Progenitor cell of endocrine pancreas (in vitro differentiated cells): ENCODE measurements at regions not wholly inside any gene's neighbourhood (a gene's known extent, or its start where the extent isn't known, plus 50 kb on each side); places are given as distances from the start of the nearest gene placed in this dataset.

Experiments used
- DNase-seq: peaks from one replicate; pipeline ENCODE4 v3.0.0; 2021; ENCODE audit warnings: low spot score; ENCODE audit not compliant: unreplicated experiment
- H3K27ac Mint-ChIP-seq: 2 replicates; pipeline ENCODE4 v1.8.0; 2021; ENCODE audit warnings: mild to moderate bottlenecking, moderate library complexity, mixed read lengths
- H3K27me3 Mint-ChIP-seq: 2 replicates; pipeline ENCODE4 v1.8.0; 2021; ENCODE audit warnings: mixed read lengths
- H3K36me3 Mint-ChIP-seq: 2 replicates; pipeline ENCODE4 v1.8.0; 2022; ENCODE audit warnings: mixed read lengths; ENCODE audit not compliant: insufficient read depth
- H3K4me1 Mint-ChIP-seq: 2 replicates; pipeline ENCODE4 v1.8.0; 2021; ENCODE audit warnings: low read depth, mixed read lengths
- H3K4me3 Mint-ChIP-seq: 2 replicates; pipeline ENCODE4 v1.8.0; 2021; ENCODE audit warnings: low read depth, mild to moderate bottlenecking, moderate library complexity, mixed read lengths
- H3K9me3 Mint-ChIP-seq: 2 replicates; pipeline ENCODE4 v1.8.0; 2021; ENCODE audit warnings: low read depth, mixed read lengths
- CTCF ChIP-seq: fragments of 200-600 bp; sonication (generic); IDR thresholded peaks from one replicate; pipeline ENCODE4 v1.5.0; 2021; ENCODE audit warnings: antibody characterized with exemption, mild to moderate bottlenecking; ENCODE audit not compliant: unreplicated experiment

DNA sequence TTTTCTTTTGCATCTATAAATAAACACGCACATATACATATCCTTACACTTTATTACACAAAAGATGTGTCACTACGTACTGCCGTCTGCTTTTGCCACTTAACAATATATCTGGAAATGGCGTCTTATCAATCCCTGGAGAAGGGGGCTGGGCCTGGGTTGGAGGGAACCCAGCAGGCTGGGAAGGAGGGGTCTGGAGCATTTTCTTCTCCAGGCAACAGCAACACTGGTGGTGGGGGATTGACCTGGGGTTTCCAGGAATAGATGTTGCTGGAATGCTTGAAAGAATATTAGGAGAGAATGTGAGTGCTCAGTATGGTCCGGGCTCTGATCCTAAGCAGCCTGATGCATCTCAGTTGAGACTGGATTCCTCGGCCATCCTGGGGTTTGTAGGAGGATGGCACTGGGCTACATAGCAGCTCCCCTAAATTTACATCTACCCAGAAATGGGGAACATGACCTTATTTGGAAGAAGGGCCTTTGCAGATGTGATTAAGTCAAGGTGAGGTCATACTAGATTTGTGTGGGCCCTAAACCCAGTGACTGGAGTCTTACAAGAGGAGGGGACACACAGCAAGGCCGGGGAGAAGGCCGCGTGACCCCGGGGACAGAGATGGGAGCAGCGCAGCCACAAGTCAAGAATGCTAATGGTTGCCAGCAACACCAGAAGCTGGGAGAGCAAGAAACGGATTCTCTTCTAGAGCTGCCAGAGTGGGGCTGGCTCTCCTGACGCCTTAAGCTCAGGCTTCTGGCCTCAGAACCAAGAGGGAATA is 98.6 kb downstream of the SIK1 start:
- H3K27ac Mint-ChIP-seq: peak overlapping the region; percentile 53
- peaks cover 33% of the 10 kb centered on the region for H3K27me3 Mint-ChIP-seq
- no peak for TF ChIP-seq CTCF
- H3K9me3 Mint-ChIP-seq: no peaks in the 10 kb centered on the region
- DNase-seq: no peak
- H3K4me3 Mint-ChIP-seq: no peak overlapping the region
- H3K36me3 Mint-ChIP-seq: no peaks in the 10 kb centered on the region
- H3K4me1 Mint-ChIP-seq: peaks cover 15% of the 10 kb centered on the region

- Mint-ChIP-seq H3K27me3 (peaks cover 24% of the 10 kb centered on the region), H3K9me3 (no peaks in the 10 kb centered on the region), H3K4me1 (peaks cover 5% of the 10 kb centered on the region), H3K27ac (no peak overlapping the region), H3K4me3 (no peak overlapping the region), H3K36me3 (no peaks in the 10 kb centered on the region)
- no peak for DNase-seq
- no peak for TF ChIP-seq CTCF
These were observed 100.8 kb downstream of the SIK1 start for GRCh38 chr21:43325968-43326715.

DNA sequence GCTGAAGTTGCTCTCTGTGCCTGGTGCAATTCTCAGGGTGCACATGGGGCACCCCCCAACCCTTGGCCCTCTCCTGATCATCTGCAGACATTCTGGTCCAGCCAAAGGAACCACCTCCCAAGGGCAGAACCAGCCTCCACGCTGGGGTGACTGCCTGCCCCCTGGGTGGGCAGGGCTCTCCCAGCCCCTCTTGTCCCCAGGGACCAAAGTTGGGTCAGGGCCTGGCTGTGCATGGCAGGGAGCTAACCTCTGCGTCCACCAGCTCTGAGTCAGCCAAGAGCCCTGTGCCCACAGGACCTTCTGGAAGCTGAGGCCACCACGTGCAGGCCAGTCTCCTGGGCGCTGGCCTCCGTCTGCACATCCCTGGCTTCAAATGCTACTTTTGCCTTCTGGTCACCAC is 101.9 kb downstream of the SIK1 start:
- Mint-ChIP-seq H3K4me3 (no peak overlapping the region), H3K4me1 (peaks cover 5% of the 10 kb centered on the region), H3K9me3 (no peaks in the 10 kb centered on the region), H3K36me3 (no peaks in the 10 kb centered on the region), H3K27me3 (peaks cover 24% of the 10 kb centered on the region), H3K27ac (no peak overlapping the region)
- DNase-seq: no peak
- no peak for TF ChIP-seq CTCF

GRCh38 chr21:43324596-43324995 is 102.3 kb downstream of the SIK1 start:
- peaks cover 5% of the 10 kb centered on the region for H3K4me1 Mint-ChIP-seq

More at GRCh38 chr21:43324596-43324995, 102.3 kb downstream of the SIK1 start:
- no peak for DNase-seq
- Mint-ChIP-seq H3K36me3 (no peaks in the 10 kb centered on the region), H3K27ac (no peak overlapping the region), H3K9me3 (no peaks in the 10 kb centered on the region), H3K4me3 (no peak overlapping the region), H3K27me3 (peaks cover 24% of the 10 kb centered on the region)
- TF ChIP-seq CTCF: no peak
